Stomach (tissue), 8 donors: ENCODE measurements at regions not wholly inside any gene's neighbourhood (a gene's known extent, or its start where the extent isn't known, plus 50 kb on each side); places are given as distances from the start of the nearest gene placed in this dataset.
A peak's percentile ranks its signal among the peaks of the same experiment; 100 is the strongest.

Experiments used
- DNase-seq, 2 donors: peaks; one replicate each; pipeline versions ENCODE4 v3.0.0 to v3.0.0-alpha.2; 2013 to 2019
- H3K27ac ChIP-seq, 5 donors: fragments of 200-600 bp in 4 of 5; sonication (generic) in 4 of 5; one replicate each; pipeline ENCODE4 v1.5.1; 2013 to 2019; ENCODE audit warnings: mild to moderate bottlenecking in 1 of 5, moderate library complexity in 1 of 5
- H3K27me3 ChIP-seq, 3 donors: fragments of 200-600 bp; sonication (generic); one replicate each; pipeline ENCODE4 v1.5.1; 2017 to 2019; ENCODE audit warnings: mixed run types in 1 of 3
- H3K36me3 ChIP-seq, 4 donors: fragments of 200-600 bp; sonication (generic); 1 replicate in 3 of 4; 2 replicates in 1 of 4; pipeline ENCODE4 v1.5.1; 2016 to 2019
- H3K4me1 ChIP-seq, 4 donors: fragments of 200-600 bp; sonication (generic); one replicate each; pipeline ENCODE4 v1.5.1; 2016 to 2019
- H3K4me3 ChIP-seq, 4 donors: fragments of 200-600 bp; sonication (generic) in 3 of 4; one replicate each; pipeline ENCODE4 v1.5.1; 2016 to 2019; ENCODE audit warnings: mild to moderate bottlenecking in 1 of 4
- H3K9me3 ChIP-seq, 4 donors: fragments of 200-600 bp; sonication (generic); one replicate each; pipeline ENCODE4 v1.5.1; 2016 to 2019
- EP300 ChIP-seq: sonication (generic); formaldehyde crosslinking; IDR thresholded peaks from one replicate; pipeline ENCODE4 v1.6.1; 2017; ENCODE audit warnings: antibody characterized with exemption
- POLR2A ChIP-seq, 4 donors: fragments of 450-650 bp; IDR thresholded peaks; one replicate each; pipeline ENCODE4 v1.6.1; 2016; ENCODE audit warnings: antibody characterized with exemption in 4 of 4, control low read depth in 2 of 4, mild to moderate bottlenecking in 1 of 4, moderate library complexity in 1 of 4
- POLR2AphosphoS5 ChIP-seq, 3 donors: sonication (generic); formaldehyde crosslinking; IDR thresholded peaks; one replicate each; pipeline ENCODE4 v1.6.1; 2016; ENCODE audit warnings: antibody characterized with exemption in 3 of 3
- WGBS, 5 donors: extraction: QIAGEN DNeasy Blood & Tissue Kit in 3 of 5; methylation state at CpG; one replicate each; pipeline versions ENCODE4 v1.1.5 to v1.1.7; 2013 to 2018; 5-methylcytosine and 5-hydroxymethylcytosine counted together
- intact Hi-C: fragments of 100-400 bp; cut with DNase I; formaldehyde crosslinking; loops from one replicate; pipeline ENCODE4 v1.15.1; 2023; ENCODE audit warnings: low total_unique reads
- TF ChIP-seq, protein P1 (sequence below), 7 experiments: fragments of 450-650 bp in 4 of 7; fragments of 200-600 bp in 3 of 7; sonication (generic) in 3 of 7; IDR thresholded peaks; one replicate each; pipeline ENCODE4 v1.5.1; 2016 to 2019; ENCODE audit warnings: antibody characterized with exemption in 7 of 7, control low read depth in 2 of 7, mild to moderate bottlenecking in 1 of 7
- donor health status: healthy with polysubstance abuse.
- donor health status: Bipolar disorder and iron deficiency.
- donor health status: healthy.

DNA sequence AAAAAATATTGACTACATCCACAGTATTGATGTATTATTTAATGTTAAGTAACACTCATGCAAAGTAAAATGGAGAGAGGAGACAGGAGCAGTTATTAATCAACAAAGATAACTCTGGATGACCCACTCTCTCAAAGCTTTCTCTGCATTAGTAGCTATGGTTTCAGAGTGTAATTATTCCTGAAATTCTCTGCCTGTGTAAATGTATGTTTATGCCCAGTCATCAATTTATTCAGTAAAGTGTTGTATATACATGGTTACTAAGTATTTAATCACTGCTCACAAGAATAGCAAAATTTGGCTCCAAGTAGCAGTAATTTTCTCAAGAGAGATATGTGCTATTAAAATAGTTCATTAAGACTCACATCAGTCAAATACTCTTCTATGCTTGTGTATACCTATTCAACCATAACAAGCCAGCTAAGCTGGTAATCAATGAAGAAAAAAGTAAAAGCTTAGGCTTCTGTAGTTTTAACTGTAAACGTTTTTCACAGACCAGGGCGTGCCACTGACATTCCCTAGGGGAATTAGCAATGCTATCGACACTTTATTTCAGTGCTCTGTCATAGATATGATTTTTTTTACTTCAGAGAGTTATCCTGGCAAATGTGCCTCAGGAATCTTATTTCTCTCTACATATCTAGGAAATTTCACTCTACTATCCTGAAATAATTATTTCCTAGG is 54.0 kb upstream of the RAB32 start:
- TF ChIP-seq EP300 (no peak), POLR2AphosphoS5 (IDR thresholded peaks at IDR 0.05) (no peak), POLR2A (IDR thresholded peaks at IDR 0.05) (no peak)
- TF ChIP-seq, protein P1, sequence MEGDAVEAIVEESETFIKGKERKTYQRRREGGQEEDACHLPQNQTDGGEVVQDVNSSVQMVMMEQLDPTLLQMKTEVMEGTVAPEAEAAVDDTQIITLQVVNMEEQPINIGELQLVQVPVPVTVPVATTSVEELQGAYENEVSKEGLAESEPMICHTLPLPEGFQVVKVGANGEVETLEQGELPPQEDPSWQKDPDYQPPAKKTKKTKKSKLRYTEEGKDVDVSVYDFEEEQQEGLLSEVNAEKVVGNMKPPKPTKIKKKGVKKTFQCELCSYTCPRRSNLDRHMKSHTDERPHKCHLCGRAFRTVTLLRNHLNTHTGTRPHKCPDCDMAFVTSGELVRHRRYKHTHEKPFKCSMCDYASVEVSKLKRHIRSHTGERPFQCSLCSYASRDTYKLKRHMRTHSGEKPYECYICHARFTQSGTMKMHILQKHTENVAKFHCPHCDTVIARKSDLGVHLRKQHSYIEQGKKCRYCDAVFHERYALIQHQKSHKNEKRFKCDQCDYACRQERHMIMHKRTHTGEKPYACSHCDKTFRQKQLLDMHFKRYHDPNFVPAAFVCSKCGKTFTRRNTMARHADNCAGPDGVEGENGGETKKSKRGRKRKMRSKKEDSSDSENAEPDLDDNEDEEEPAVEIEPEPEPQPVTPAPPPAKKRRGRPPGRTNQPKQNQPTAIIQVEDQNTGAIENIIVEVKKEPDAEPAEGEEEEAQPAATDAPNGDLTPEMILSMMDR (IDR thresholded peaks at IDR 0.05): no peak
- DNase-seq: peak in 1 of 2 donors; percentile 7
- Histone ChIP-seq H3K27ac (no peak overlapping the region), H3K36me3 (no peaks in the 10 kb centered on the region), H3K4me3 (no peak overlapping the region), H3K4me1 (no peaks in the 10 kb centered on the region), H3K9me3 (no peaks in the 10 kb centered on the region), H3K27me3 (no peaks in the 10 kb centered on the region)
- intact Hi-C loops: no loop called here
- WGBS, 5 donors: 47 to 53% (median 49%) methylated on average over 3 of the region's 3 CpGs
